A172 (cell line): ENCODE measurements at regions not wholly inside any gene's neighbourhood (a gene's known extent, or its start where the extent isn't known, plus 50 kb on each side); places are given as distances from the start of the nearest gene placed in this dataset.

Experiments used
- DNase-seq: peaks from one replicate; pipeline ENCODE4 v3.0.0-alpha.2; 2015; ENCODE audit warnings: low spot score

- DNase-seq, result no peak
Observed at GRCh38 chr14:98445718-98446117, 826.3 kb downstream of the BCL11B start.

GRCh38 chr14:98446508-98446907 lies 825.5 kb downstream of the BCL11B start:
- DNase-seq, result no peak

GRCh38 chr14:98456231-98456630 lies 815.8 kb downstream of the BCL11B start:
- DNase-seq, result no peak

DNA sequence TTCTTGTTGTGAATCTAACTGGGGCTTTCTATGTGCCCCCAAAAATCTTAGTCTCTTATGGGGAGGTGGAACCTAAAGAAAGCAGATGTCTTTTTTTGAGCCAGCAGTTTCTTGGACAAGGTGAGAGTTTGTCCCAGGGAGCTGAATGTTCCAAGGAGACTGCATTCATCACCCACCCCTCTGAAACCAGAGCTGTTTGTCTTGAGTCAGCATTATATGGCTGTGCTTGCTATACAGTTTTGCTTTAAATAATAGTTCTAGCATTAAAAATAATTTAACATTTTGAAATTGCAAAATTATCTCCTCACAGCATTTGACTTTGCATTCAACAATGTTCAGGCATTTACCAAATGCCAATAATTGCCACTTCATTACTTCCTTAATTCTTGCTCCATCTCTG lies 813.3 kb downstream of the BCL11B start:
- DNase-seq, result no peak

DNA sequence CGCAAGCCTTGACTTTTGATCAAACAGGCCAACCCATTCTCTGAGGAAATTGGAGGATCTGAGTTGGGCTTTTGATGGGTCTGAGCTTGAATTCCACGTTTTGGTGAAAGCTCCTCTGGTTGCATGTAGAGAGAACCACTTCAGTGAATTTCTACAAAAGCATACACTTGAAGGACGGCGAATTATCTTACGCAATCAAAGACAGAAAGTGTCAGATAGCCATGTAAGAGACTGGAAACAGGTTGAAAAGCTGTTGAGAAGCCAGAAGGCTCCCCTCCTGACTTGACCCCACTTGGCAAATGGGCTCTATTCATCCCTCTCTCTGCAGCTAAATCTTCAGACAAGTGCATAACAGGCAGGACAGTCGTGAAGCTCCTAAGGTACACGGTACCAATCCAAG lies 809.1 kb downstream of the BCL11B start:
- DNase-seq, result no peak

DNA sequence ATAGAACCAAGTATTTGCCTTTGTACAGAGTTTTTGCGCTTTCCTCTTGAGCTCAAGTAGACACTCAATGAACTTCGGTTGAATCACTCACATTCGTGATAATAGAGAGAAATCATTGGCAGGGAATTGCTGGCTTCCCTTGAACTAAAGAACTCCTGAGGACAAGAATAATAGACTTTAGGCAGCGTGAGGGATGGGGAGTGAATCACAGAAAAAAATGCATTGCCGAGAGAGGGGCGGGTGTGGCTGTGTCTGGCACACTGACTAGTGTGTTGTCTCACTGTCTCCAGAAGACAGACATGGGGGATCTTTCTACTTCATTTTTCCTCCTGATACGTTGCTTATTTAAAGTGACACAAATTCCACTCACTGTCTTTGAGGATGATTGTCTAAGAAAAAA lies 805.2 kb downstream of the BCL11B start:
- no peak for DNase-seq

- DNase-seq, result no peak
Observed at GRCh38 chr14:98470663-98471062, 801.3 kb downstream of the BCL11B start.

DNA sequence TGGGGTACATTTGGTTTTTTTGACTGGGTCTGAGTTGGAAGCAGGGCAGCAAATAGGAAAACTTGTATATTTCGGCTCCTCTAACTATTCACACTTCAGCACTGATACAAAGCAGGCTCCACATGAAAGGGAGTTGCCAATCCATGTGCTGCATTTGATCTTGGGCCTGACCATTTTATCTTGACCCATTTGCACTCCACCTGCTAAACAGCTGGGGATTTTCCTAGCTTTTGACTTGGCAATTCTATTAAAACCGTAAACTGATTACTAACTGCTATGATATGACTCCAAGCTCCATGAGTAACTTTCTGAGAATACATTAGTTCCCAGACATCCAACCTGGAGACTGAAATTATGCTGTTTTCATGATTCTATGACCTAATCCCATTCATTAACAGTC lies 797.1 kb downstream of the BCL11B start:
- DNase-seq, result no peak

- no peak for DNase-seq
Observed at GRCh38 chr14:98477935-98478334, 794.1 kb downstream of the BCL11B start.

DNA sequence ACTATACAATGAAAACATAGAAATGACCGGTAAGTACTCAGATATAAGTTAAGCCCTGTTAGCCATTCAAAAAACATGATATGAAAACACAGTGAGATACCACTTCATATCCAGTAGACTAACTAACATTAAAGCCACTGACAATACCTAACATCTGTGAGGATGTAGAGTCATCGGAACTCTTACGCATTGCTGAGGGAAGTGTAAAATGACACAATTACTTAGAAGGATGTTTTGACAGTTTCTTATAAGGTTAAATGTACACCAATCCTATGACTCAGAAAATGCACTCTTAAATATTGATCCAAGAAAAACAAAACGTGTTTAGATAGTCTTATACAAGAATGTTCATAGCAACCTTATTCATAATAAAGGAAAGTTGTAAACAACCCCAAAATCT lies 782.9 kb downstream of the BCL11B start:
- DNase-seq, result no peak

- DNase-seq, result no peak
Observed at GRCh38 chr14:98494582-98494981, 777.4 kb downstream of the BCL11B start.

DNA sequence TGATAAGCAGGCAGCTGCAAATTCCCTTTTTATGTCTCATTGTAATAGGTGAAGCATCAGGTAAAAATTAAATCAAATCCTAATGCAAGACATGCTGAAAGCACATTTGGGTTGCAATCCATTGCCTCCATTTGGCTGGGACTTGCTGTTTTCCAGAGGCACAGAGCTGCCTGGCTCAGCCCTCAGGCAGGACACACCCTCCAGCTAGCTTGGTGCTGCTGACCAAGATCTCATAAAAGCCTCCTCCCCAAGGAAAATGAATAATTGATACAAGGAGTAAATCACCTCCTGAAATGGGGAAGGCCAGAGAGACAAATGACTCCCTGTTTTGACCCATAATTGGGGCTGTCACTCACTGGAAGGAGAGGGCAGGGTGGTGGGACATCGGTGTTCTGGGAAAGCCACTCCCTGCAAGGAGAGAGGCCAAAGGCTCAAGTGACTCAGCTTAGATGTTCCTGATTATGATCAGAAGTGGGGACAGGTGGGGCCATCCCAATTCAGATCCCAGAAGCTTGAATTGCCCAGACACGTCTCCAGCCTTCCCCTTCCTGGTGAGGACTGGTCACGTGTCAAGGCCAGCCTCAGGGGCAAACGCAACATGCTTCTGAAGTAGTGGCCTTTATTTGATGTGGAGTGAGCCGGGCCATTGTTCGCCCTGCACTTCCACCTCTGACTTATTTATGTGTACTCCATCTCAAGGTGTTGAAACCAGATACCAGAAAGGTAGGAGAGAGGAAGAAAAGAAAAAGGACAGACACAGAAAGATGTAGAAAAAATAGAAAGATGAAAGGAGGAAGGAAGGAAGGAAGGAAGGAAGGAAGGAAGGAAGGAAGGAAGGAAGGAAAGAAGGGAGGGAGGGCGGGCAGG lies 773.7 kb downstream of the BCL11B start:
- DNase-seq, result no peak

DNA sequence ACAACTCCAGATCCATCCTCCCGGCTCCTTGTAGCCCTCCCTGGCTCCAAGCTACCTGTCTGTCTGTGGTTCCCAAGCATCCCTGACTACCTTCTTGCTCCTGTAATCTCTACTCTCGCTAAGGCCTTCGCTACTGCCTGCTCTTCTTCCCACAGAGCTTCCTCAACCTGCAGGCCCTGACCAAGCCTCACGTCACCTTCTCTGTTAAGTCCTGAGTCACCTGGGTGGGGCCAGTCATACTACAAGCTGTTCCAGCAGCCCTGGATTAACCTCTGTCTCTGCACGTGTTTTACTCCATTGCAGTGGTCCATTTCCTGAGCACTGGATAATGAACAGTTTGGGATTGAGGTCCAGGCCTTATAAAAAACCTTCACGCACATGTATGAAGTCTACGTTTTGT lies 770.7 kb downstream of the BCL11B start:
- no peak for DNase-seq

- no peak for DNase-seq
Observed at GRCh38 chr14:98501836-98502235, 770.2 kb downstream of the BCL11B start.

GRCh38 chr14:98503086-98503815 lies 768.7 kb downstream of the BCL11B start:
- DNase-seq, result no peak

DNA sequence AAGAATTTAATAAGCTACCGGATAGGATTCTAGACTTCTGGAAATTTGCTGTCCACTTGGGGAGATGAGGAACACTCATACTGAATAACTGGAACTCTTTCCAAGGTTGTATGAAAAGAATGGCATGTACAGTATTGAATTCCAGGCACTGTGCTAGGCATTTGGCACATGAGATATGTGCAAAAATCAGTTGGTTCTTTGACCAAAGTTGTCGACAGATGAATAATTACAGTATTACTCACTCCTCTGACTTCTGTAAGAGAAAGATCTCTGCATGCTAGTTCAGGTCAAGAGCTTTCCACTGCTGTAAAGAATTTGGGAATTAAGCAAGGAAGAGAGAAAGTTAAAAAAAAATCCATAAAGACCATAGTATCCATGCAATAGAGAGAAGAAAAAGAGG lies 764.7 kb downstream of the BCL11B start:
- no peak for DNase-seq

DNA sequence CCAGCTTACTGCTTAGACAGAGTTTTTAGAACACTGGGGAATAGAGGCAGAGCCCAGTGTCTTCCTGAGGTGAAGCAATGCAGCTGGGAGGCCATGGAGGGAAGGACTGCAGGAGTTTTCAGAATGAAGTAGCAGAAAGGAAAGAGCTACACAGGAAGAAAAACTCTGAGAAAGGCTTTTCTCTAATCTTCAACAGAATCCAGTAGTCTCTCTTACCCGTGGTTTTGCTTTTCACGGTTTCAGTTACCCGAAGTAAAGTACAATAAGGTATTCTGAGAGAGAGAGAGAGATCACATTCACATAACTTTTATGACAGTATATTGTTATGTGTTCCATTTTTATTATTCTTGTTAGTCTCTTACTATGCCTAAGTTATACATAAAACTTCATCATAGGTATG lies 761.6 kb downstream of the BCL11B start:
- DNase-seq, result no peak

DNA sequence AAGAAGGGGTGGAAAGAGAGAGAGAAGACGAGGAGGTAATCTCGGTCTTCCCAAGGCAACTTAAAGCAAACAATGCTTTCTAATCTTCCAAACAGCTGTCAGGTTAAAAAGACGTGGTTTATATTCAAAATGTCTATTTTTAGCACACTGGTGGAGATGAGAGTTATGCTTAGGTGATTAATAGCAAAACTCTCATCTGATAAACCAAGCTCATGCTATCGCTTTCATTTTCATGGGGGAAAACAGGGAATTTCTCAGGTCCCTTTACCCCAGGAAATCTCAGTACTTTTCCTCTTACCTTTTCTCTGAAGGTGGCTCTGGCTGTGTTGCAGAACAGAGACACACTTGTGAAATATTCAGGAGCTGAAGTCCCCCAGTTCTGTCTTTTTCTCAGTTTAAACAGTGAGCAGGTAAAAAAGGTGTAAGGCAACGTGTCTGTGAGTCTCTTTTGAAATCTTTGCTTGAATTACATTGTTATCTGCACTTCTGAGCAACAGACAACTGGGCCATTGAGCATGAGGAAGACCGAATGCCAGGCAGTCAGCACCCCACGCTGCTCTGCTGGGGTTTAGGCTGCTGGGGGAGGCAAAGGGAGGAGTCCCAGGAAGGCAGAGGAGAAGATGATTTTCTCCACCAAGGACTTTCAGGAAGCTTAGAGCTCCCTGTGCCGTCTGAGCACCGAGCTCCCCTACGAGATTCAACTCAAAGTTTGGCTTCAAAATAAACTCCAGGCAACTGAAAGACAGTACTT lies 759.3 kb downstream of the BCL11B start:
- no peak for DNase-seq

DNA sequence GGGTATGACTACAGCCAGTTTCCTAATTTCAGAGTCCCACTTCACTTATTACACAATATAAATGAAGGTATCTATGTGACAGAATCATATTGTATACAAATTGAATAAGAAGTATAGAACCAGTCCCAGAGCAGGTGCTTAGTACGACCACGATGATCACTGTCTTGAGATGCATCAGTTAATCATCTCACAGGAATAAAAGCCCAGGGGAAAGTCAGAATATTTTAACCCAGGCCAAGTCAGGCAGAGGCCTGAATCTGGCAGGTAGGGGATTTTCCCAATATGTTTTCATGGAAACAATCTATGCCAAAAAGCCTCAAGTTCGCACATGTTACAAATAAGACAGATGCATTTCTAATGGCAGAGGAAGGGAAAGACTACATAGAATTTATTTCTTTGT lies 758.4 kb downstream of the BCL11B start:
- no peak for DNase-seq

DNA sequence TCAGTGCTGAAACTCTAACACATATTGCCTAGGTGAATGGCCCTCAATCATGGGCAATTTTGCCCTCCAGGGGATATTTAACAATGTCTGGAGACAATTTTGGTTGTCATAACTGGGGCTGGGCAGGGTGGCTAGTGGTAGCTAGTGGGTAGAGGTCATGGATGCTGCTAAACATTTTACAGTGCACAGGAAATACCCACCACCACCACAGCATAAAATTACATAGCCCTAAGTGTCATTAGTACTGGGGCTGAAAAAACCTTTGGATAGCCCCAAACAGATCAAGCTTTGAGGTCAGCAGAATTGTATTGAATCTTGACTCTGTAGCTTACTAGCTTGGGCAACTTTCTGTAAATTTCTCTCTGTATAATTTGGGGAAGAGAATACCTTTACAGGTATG lies 758.0 kb downstream of the BCL11B start:
- no peak for DNase-seq

GRCh38 chr14:98536256-98536655 lies 735.7 kb downstream of the BCL11B start:
- DNase-seq, result no peak

GRCh38 chr14:98542316-98542715 lies 729.7 kb downstream of the BCL11B start:
- DNase-seq, result no peak

DNA sequence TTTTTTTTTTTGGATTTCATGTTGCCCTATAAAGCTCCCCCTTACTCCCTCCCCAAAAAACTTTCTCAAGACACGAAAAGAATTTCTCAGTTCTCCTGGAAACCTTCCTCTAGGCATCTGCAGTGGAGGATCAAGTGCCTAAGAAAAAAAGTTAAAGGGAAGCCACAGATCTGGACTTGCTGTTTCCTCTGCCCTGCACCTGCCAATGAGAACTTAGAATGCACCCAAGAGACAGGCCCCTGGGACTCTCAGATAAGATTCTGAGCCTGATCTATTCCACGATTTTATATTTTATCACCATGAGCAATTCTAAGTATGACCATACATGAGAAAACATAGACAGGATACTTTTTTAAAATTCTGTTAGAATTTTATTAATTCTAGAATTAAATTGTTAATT lies 728.9 kb downstream of the BCL11B start:
- DNase-seq, result no peak
